Neutrophil (primary cell): ENCODE measurements at regions not wholly inside any gene's neighbourhood (a gene's known extent, or its start where the extent isn't known, plus 50 kb on each side); places are given as distances from the start of the nearest gene placed in this dataset.

Experiments used
- H3K27ac ChIP-seq: fragments of 200-600 bp; sonication (generic); 2 replicates; pipeline ENCODE4 v1.5.1; 2016; ENCODE audit warnings: mild to moderate bottlenecking, moderate library complexity
- H3K27me3 ChIP-seq: fragments of 200-600 bp; sonication (generic); 2 replicates; pipeline ENCODE4 v1.6.0; 2016; ENCODE audit warnings: mild to moderate bottlenecking
- H3K36me3 ChIP-seq: fragments of 200-600 bp; sonication (generic); 2 replicates; pipeline ENCODE4 v1.5.1; 2017
- H3K4me1 ChIP-seq, 2 experiments: fragments of 200-600 bp in 1 of 2; sonication (generic) in 1 of 2; 1 replicate in 1 of 2; 2 replicates in 1 of 2; pipeline versions ENCODE4 v1.5.1 to v1.6.1; 2013 to 2016; ENCODE audit warnings: low read depth in 1 of 2, low read length in 1 of 2, mild to moderate bottlenecking in 1 of 2, moderate library complexity in 1 of 2; ENCODE audit not compliant: control insufficient read depth in 1 of 2, insufficient read depth in 1 of 2
- H3K4me3 ChIP-seq, 2 experiments: fragments of 200-600 bp in 1 of 2; sonication (generic) in 1 of 2; 1 replicate in 1 of 2; 2 replicates in 1 of 2; pipeline ENCODE4 v1.5.1; 2013 to 2016; ENCODE audit warnings: low read depth in 1 of 2, low read length in 1 of 2, mild to moderate bottlenecking in 1 of 2, moderate library complexity in 1 of 2
- H3K9me3 ChIP-seq: fragments of 200-600 bp; sonication (generic); 2 replicates; pipeline ENCODE4 v1.5.1; 2016
- TF ChIP-seq, protein P1 (sequence below): fragments of 200-600 bp; sonication (generic); IDR thresholded peaks from 2 replicates; pipeline ENCODE4 v1.5.1; 2016; ENCODE audit warnings: antibody characterized with exemption

DNA sequence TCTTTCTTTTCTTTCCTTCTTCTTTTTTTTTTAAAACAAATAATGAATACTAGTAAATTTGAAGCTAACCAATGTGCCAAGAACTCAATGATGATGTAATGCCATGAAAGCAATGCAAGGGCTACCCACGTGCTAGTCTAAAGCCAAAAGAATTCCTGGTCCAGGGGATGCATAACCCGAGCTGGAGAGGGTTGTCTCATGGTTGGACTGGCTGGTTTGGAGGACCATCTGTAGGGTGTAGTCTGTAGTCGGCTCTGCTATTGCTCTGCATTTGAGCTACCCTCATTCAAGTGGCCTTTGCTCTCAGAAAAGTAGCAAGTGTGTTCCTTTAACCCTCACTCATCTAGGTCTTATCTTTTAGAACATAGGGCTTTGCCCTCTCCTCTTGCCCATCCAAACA lies 469.6 kb upstream of the CELF4 start:
- Histone ChIP-seq H3K4me3 (no peak overlapping the region), H3K36me3 (no peaks in the 10 kb centered on the region), H3K4me1 (no peaks in the 10 kb centered on the region), H3K27me3 (no peaks in the 10 kb centered on the region), H3K27ac (no peak overlapping the region), H3K9me3 (no peaks in the 10 kb centered on the region)
- TF ChIP-seq, protein P1, sequence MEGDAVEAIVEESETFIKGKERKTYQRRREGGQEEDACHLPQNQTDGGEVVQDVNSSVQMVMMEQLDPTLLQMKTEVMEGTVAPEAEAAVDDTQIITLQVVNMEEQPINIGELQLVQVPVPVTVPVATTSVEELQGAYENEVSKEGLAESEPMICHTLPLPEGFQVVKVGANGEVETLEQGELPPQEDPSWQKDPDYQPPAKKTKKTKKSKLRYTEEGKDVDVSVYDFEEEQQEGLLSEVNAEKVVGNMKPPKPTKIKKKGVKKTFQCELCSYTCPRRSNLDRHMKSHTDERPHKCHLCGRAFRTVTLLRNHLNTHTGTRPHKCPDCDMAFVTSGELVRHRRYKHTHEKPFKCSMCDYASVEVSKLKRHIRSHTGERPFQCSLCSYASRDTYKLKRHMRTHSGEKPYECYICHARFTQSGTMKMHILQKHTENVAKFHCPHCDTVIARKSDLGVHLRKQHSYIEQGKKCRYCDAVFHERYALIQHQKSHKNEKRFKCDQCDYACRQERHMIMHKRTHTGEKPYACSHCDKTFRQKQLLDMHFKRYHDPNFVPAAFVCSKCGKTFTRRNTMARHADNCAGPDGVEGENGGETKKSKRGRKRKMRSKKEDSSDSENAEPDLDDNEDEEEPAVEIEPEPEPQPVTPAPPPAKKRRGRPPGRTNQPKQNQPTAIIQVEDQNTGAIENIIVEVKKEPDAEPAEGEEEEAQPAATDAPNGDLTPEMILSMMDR = no peak

DNA sequence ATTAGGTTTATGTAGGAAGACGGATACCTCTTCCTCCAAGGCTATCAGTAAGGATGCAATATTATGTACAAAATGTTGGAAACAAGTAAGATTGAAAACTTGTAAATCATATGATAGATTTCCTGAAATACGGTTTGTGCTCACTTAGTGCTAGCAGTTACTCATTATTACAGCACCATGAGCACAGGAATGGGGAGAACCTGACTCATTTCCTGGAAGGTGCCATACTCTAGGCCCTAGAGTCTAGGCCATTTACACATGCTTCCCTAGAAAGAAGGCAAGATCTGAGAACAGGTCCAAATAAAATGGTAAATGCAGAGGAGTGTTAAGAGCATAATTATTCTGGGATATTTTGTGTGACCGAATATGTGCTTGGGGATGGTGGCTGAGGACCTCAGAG lies 467.7 kb upstream of the CELF4 start:
- Histone ChIP-seq H3K36me3 (no peaks in the 10 kb centered on the region), H3K27me3 (no peaks in the 10 kb centered on the region), H3K27ac (no peak overlapping the region), H3K4me1 (no peaks in the 10 kb centered on the region), H3K9me3 (no peaks in the 10 kb centered on the region), H3K4me3 (no peak overlapping the region)
- TF ChIP-seq, protein P1 = no peak

DNA sequence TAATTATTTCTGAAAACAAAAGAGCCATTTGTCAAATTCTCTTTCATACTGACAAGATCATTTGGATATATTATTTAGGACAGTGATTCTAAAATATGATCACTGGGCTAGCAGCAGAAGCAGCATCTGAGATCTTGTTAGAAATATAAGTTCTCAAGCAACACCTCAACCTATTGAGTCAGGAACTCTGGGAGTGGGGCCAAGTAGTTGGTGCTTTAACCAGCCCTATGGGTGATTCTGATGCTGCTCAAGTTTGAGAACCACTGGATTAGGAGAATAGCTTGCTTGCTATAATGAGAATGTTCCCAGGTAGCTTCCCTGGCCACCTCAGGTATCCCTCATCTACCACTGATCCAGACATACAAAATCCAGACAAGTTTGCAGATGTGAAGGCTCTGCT lies 466.9 kb upstream of the CELF4 start:
- H3K27me3 ChIP-seq = no peaks in the 10 kb centered on the region
- H3K27ac ChIP-seq = no peak overlapping the region
- no peaks in the 10 kb centered on the region for H3K4me1 ChIP-seq
- TF ChIP-seq, protein P1 = no peak
- no peaks in the 10 kb centered on the region for H3K36me3 ChIP-seq
- no peaks in the 10 kb centered on the region for H3K9me3 ChIP-seq
- H3K4me3 ChIP-seq = no peak overlapping the region

DNA sequence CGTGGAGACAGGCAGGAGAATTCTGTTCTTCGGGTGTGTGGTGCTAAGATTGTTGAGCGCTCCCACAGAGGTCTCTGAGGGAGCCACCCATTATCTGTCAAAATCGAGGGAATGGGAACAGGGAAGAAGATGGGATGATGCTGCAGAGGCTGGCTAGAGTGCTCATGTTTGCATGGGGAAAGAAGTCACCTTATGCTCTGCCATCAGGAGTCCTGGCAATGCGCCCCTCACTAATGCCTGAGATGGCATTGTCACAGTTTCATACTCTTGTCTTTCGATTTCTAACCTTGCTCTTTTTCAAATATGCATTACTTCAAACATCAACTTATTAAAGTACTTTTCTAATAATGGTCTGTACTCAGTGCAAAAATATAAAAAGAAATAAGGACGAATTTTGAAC lies 463.3 kb upstream of the CELF4 start:
- TF ChIP-seq, protein P1 = no peak
- Histone ChIP-seq H3K9me3 (no peaks in the 10 kb centered on the region), H3K4me3 (no peak overlapping the region), H3K27me3 (no peaks in the 10 kb centered on the region), H3K36me3 (no peaks in the 10 kb centered on the region), H3K4me1 (no peaks in the 10 kb centered on the region), H3K27ac (no peak overlapping the region)

DNA sequence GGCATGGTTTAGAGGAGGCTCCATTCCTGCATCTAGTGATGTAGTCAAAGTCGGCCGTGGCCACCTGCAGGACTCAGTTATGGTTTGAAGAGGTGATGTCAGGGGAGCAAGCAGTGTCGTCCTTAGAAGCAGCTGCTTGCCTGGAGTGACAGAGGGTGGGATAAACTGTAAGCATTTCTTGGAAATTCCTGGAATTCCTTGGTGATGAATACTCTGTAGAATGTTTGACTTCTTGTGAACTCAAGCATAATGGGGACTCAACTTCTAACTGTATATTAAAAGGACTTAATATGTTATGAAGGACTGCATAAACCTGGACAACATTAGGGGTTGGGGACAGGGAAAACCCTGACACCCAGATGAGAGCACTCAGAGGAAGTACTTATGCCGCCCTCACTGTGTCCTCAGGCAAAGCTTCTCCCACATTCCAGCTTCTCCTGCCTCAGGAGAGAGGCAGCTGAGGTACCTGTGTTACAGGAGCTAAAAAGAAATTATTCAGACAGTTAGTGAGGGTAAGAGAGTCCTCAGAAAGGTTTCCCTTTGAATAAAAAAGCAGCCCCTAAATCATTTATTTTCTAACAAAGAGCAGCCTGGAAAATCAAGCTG lies 459.9 kb upstream of the CELF4 start:
- Histone ChIP-seq H3K4me3 (no peak overlapping the region), H3K9me3 (no peaks in the 10 kb centered on the region), H3K27ac (no peak overlapping the region), H3K27me3 (no peaks in the 10 kb centered on the region), H3K36me3 (no peaks in the 10 kb centered on the region), H3K4me1 (no peaks in the 10 kb centered on the region)
- TF ChIP-seq, protein P1 = no peak

DNA sequence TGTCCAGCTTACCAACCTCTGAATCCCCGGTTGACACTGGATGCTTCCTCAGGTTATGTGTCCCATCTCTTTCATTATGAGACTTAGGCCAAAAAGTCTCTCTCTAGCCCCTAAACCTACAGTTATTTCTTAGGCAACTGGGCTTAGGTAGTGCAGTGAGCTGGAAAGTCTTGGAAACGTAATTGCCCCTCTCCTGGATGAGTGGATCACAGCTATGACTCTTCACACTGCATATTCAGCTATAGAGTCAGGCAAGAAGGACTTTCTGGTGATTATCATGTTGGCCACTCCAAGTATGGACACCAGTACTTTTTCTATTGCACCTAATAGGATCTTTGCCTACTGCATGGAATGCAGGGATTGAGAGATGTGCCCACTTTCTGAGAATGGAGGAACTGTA lies 458.3 kb upstream of the CELF4 start:
- H3K4me3 ChIP-seq = no peak overlapping the region
- TF ChIP-seq, protein P1 = no peak
- no peaks in the 10 kb centered on the region for H3K36me3 ChIP-seq
- no peaks in the 10 kb centered on the region for H3K9me3 ChIP-seq
- no peak overlapping the region for H3K27ac ChIP-seq
- H3K4me1 ChIP-seq = no peaks in the 10 kb centered on the region
- H3K27me3 ChIP-seq = no peaks in the 10 kb centered on the region
